ENCODE measurements at regions not wholly inside any gene's neighbourhood (a gene's known extent, or its start where the extent isn't known, plus 50 kb on each side); places are given as distances from the start of the nearest gene placed in this dataset.
"Not testable (repeated sequence)": the region's sequence is repeated elsewhere in the genome, so short reads cannot be mapped to it uniquely, and the experiment has no call there.

- no peak for DNase-seq (ENCODE audit: low read depth in 2 of 3, low spot score in 2 of 3)
Measured at GRCh38 chr3:157589211-157589610, 86.0 kb upstream of the VEPH1 start.

DNA sequence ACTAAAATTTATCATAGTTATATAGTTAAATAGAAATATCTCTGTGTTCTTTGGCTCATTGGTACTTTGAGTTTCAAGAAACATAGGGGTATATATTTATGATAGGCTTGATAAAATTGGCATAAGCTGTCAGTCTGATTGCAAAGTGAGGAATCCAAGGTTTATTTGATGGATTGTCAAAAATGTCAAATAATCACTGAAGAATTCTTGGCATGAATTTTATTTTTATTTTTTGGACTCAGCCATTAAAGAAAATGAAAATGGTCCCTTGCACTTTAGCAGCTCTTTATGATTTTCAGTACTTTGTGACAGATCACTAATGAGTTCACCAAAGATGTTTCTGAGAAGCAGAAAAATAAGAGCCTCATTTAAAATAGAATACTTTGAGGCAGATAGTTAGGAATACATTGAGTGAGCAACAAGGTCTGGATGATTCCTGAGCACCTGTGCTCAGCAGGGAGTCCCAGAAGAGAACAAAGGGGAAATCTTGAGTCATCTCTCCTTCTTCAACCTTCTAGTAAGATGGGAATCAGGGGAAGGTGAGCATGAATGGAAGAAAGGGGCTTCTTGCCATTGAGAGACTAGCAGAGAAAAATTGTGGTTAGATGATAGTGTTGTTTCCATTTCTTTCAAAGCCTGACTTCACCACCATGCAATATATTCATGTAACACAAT is 85.3 kb upstream of the VEPH1 start:
- DNase-seq (ENCODE audit: low read depth in 2 of 3, low spot score in 2 of 3) = no peak

DNA sequence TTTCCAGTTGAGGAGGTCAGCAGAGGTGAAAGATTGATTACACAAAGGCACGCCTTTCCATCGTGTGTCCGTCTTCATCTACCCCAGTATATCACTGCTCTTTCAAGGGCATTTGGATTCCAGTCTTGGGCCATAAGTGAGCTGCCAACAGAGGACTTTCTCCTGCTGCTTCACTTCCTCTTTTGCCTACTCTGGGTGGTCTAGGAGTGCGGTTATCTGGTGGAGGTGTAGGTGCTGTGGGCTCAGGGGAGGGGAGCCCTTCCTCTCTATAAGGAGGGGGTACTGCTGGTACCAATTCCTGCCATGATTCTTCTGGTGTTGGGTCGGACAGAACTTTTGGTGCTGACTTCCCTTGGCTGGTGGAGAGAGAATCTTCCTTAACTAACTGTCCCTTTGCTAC is 83.1 kb upstream of the VEPH1 start:
- no peak for DNase-seq (ENCODE audit: low read depth in 2 of 3, low spot score in 2 of 3)

DNA sequence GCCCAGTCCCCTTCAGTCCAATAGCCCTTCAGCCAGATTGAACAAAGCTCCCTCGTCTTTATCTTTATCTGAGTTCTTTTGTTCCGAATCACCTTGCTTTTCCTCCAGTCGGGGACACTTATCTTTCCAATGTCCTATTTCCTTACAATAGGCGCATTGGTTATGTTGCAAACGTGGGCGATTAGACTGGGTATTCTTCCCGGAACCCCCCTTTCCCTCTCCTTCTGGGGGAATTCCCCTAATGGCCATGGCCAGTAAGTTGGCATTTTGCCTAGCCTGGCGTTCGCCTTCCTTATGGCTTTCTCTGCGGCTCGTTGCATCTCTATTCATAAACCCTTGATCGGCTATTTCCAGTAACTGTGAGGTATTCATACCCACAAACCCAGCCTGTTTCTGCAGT is 82.2 kb upstream of the VEPH1 start:
- no peak for DNase-seq (ENCODE audit: low read depth in 2 of 3, low spot score in 2 of 3)

- DNase-seq (ENCODE audit: low read depth in 2 of 3, low spot score in 2 of 3) = no peak
Measured at GRCh38 chr3:157582637-157582973, 79.4 kb upstream of the VEPH1 start.

GRCh38 chr3:157581956-157582636 is 78.9 kb upstream of the VEPH1 start:
- DNase-seq (ENCODE audit: low read depth in 2 of 3, low spot score in 2 of 3) = not testable (repeated sequence)

GRCh38 chr3:157581371-157581770 is 78.2 kb upstream of the VEPH1 start:
- no peak for DNase-seq (ENCODE audit: low read depth in 2 of 3, low spot score in 2 of 3)

GRCh38 chr3:157578181-157578580 is 75.0 kb upstream of the VEPH1 start:
- no peak for DNase-seq (ENCODE audit: low read depth in 2 of 3, low spot score in 2 of 3)

- no peak for DNase-seq (ENCODE audit: low read depth in 2 of 3, low spot score in 2 of 3)
Measured at GRCh38 chr3:157574531-157574930, 71.3 kb upstream of the VEPH1 start.

DNA sequence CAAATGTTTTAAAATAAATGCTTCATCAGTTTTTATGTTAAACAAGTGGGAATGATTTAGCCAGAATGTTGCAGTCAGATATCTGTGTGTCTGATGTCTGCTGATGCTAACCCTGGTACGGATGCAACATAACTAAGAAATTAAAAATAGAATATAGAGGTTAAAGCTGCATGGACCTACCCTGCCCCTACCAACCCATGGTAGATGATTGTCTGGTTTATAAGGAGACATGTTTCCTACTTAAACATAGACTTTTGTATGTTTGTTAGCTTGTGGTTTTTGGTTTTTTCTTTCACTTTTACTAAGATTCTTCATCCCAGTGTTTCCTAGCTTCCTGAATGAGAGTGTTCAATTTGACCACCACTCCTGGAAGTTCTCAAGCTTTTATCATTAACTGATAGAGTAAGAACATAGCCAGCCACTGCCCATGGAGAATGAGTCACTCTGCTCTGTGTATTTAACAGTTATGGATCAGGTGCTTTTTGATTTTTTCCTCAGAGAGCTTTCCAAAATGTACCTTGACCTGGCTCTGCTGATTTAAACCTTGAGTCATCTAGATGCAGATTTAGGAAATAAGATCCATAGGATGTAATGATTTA is 70.7 kb upstream of the VEPH1 start:
- no peak for DNase-seq (ENCODE audit: low read depth in 2 of 3, low spot score in 2 of 3)

DNA sequence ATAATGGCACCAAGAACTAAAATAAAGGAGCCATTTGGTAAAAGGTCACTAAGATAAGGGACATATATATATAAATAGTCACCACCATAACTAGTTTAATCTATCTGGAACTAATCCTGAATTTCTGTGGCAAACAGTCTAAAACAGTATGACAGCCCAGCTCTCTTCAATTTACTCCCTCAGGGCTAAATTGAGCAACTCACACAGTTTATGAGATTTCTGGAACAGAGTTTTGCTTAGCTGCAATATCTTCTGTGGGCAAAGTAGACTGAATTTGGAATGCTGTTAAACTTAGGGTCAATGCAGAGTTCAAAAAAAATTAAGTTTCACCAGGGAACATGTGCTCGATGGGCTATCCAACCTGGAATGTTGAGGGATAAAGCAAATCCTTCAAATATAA is 70.1 kb upstream of the VEPH1 start:
- no peak for DNase-seq (ENCODE audit: low read depth in 2 of 3, low spot score in 2 of 3)

DNA sequence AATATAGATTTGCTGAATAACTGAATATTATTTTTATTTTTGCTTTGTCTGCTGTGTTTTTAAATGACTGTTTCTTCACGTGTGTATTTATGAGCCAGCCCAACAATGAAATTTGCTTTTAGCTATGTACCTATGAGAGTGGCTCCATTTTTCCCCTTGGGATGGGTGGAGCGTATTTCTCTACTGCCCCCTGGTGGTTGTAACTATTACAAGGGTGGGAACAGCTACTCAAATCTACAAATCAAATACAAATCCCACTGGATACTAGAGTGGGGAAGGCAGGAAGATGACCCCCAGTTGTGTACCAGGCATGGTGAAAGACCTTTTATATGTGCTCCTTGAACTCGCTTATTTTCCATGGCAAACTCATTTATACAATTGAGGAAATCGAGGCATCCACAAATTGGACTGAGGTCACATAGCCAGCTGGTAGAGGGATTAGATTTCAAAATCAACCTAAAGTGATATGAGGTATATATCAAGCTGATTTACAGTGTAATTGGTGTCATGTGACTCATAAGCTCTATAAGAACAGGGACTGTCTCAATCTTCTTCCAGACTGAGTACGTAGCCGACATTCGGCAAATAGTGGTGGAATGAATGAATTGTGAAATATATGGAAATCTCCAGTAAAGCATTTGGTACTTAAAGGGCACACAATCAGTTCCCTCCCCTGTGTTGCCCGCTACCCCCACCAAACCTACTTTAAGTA is 69.5 kb upstream of the VEPH1 start:
- no peak for DNase-seq (ENCODE audit: low read depth in 2 of 3, low spot score in 2 of 3)

DNA sequence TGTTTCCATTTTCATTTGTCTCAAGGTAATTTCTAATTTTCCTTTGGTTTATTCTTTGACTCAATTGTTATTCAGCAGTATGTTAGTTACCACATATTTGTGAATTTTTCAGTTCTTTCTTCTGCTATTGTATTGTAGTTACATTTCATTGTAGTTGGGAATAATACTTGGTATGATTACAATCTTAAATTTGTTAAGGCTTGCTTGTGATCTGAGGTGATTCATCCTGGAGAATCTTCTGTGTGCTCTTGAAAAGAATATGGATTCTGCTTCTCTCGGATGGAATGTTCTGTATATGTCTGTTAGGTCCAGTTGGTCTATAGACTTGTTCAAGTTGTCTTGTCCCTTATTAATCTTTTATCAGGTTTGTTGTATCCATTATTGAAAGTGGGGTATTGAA is 63.4 kb upstream of the VEPH1 start:
- DNase-seq (ENCODE audit: low read depth in 2 of 3, low spot score in 2 of 3) = no peak

- no peak for DNase-seq (ENCODE audit: low read depth in 2 of 3, low spot score in 2 of 3)
Measured at GRCh38 chr3:157559401-157559800, 56.2 kb upstream of the VEPH1 start.
